ENCODE measurements at regions not wholly inside any gene's neighbourhood (a gene's known extent, or its start where the extent isn't known, plus 50 kb on each side); places are given as distances from the start of the nearest gene placed in this dataset.

- DNase-seq (ENCODE audit: low read depth), result no peak
- H3K4me3 ChIP-seq (replicated peaks; ENCODE audit: low read depth, low read length), result no peak overlapping the region
- no peak for TF ChIP-seq CTCF (IDR thresholded peaks at IDR 0.05; ENCODE audit: low read length, missing control alignments)
Observed at GRCh38 chrX:96403446-96403845, 281.2 kb upstream of the DIAPH2 start.

- no peak for DNase-seq (ENCODE audit: low read depth)
- no peak for TF ChIP-seq CTCF (IDR thresholded peaks at IDR 0.05; ENCODE audit: low read length, missing control alignments)
- H3K4me3 ChIP-seq (replicated peaks; ENCODE audit: low read depth, low read length), result no peak overlapping the region
Observed at GRCh38 chrX:96405842-96406241, 278.8 kb upstream of the DIAPH2 start.

GRCh38 chrX:96407072-96407471 lies 277.6 kb upstream of the DIAPH2 start:
- peak; percentile 47 for DNase-seq (ENCODE audit: low read depth)
- no peak overlapping the region for H3K4me3 ChIP-seq (replicated peaks; ENCODE audit: low read depth, low read length)
- no peak for TF ChIP-seq CTCF (IDR thresholded peaks at IDR 0.05; ENCODE audit: low read length, missing control alignments)

GRCh38 chrX:96407501-96407900 lies 277.1 kb upstream of the DIAPH2 start:
- peak; percentile 80 for DNase-seq (ENCODE audit: low read depth)
- TF ChIP-seq CTCF (IDR thresholded peaks at IDR 0.05; ENCODE audit: low read length, missing control alignments), result no peak
- H3K4me3 ChIP-seq (replicated peaks; ENCODE audit: low read depth, low read length), result no peak overlapping the region

GRCh38 chrX:96407981-96408380 lies 276.7 kb upstream of the DIAPH2 start:
- no peak overlapping the region for H3K4me3 ChIP-seq (replicated peaks; ENCODE audit: low read depth, low read length)
- no peak for DNase-seq (ENCODE audit: low read depth)
- no peak for TF ChIP-seq CTCF (IDR thresholded peaks at IDR 0.05; ENCODE audit: low read length, missing control alignments)

GRCh38 chrX:96410927-96411326 lies 273.7 kb upstream of the DIAPH2 start:
- TF ChIP-seq CTCF (IDR thresholded peaks at IDR 0.05; ENCODE audit: low read length, missing control alignments), result no peak
- DNase-seq (ENCODE audit: low read depth), result no peak
- no peak overlapping the region for H3K4me3 ChIP-seq (replicated peaks; ENCODE audit: low read depth, low read length)

- H3K4me3 ChIP-seq (replicated peaks; ENCODE audit: low read depth, low read length), result no peak overlapping the region
- no peak for DNase-seq (ENCODE audit: low read depth)
- TF ChIP-seq CTCF (IDR thresholded peaks at IDR 0.05; ENCODE audit: low read length, missing control alignments), result no peak
Observed at GRCh38 chrX:96417695-96418094, 266.9 kb upstream of the DIAPH2 start.

Data from fibroblast of pulmonary artery (primary cell).